ENCODE measurements at regions not wholly inside any gene's neighbourhood (a gene's known extent, or its start where the extent isn't known, plus 50 kb on each side); places are given as distances from the start of the nearest gene placed in this dataset.

DNA sequence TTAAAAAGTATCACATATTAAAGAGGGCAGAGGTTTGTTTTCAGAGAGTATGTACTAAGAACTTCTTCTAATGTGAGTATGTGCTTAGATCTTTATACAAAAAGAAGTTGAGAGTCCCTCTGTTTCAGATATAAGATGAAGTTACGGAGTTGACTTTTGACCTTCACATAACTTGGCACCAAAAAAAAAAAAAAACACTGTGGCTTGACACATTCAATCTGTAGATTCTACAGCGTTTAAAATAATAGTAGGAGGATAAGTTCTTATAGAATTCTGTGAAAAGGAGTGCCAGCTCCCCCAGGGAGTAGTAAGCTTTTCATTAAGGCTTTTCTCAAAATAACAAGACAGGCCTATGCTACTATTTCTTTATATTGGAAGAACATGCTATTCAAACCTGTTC is 105.4 kb upstream of the LRP1B start:
- H3K4me1 ChIP-seq (ENCODE audit: control insufficient read depth in 4 of 4, insufficient read depth in 4 of 4, low read length in 3 of 4): no peaks in the 10 kb centered on the region
- no peak for DNase-seq (ENCODE audit: low spot score)
- H3K27ac ChIP-seq (ENCODE audit: low read depth in 1 of 2, low read length in 2 of 2): no peak overlapping the region
- H3K27me3 ChIP-seq (ENCODE audit: control insufficient read depth in 4 of 4, insufficient read depth in 4 of 4, low read length in 3 of 4): no peaks in the 10 kb centered on the region
- TF ChIP-seq HNF4G (IDR thresholded peaks at IDR 0.05) (no peak), YY1 (IDR thresholded peaks at IDR 0.05) (no peak), TAF1 (conservative IDR thresholded peaks at IDR 0.05) (no peak), HNF4A (conservative IDR thresholded peaks at IDR 0.05) (no peak), FOXA1 (IDR thresholded peaks at IDR 0.05) (no peak), JUND (IDR thresholded peaks at IDR 0.05) (no peak), NR2F2 (IDR thresholded peaks at IDR 0.05) (no peak), RXRA (IDR thresholded peaks at IDR 0.05) (no peak), RAD21 (IDR thresholded peaks at IDR 0.05) (no peak), EGR1 (IDR thresholded peaks at IDR 0.05; ENCODE audit: low read depth in 2 of 2) (no peak)
- TF ChIP-seq, protein P1, sequence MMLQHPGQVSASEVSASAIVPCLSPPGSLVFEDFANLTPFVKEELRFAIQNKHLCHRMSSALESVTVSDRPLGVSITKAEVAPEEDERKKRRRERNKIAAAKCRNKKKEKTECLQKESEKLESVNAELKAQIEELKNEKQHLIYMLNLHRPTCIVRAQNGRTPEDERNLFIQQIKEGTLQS (IDR thresholded peaks at IDR 0.05): no peak
- TF ChIP-seq, protein P2, sequence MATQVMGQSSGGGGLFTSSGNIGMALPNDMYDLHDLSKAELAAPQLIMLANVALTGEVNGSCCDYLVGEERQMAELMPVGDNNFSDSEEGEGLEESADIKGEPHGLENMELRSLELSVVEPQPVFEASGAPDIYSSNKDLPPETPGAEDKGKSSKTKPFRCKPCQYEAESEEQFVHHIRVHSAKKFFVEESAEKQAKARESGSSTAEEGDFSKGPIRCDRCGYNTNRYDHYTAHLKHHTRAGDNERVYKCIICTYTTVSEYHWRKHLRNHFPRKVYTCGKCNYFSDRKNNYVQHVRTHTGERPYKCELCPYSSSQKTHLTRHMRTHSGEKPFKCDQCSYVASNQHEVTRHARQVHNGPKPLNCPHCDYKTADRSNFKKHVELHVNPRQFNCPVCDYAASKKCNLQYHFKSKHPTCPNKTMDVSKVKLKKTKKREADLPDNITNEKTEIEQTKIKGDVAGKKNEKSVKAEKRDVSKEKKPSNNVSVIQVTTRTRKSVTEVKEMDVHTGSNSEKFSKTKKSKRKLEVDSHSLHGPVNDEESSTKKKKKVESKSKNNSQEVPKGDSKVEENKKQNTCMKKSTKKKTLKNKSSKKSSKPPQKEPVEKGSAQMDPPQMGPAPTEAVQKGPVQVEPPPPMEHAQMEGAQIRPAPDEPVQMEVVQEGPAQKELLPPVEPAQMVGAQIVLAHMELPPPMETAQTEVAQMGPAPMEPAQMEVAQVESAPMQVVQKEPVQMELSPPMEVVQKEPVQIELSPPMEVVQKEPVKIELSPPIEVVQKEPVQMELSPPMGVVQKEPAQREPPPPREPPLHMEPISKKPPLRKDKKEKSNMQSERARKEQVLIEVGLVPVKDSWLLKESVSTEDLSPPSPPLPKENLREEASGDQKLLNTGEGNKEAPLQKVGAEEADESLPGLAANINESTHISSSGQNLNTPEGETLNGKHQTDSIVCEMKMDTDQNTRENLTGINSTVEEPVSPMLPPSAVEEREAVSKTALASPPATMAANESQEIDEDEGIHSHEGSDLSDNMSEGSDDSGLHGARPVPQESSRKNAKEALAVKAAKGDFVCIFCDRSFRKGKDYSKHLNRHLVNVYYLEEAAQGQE (IDR thresholded peaks at IDR 0.05): no peak
- TF ChIP-seq, protein P3, sequence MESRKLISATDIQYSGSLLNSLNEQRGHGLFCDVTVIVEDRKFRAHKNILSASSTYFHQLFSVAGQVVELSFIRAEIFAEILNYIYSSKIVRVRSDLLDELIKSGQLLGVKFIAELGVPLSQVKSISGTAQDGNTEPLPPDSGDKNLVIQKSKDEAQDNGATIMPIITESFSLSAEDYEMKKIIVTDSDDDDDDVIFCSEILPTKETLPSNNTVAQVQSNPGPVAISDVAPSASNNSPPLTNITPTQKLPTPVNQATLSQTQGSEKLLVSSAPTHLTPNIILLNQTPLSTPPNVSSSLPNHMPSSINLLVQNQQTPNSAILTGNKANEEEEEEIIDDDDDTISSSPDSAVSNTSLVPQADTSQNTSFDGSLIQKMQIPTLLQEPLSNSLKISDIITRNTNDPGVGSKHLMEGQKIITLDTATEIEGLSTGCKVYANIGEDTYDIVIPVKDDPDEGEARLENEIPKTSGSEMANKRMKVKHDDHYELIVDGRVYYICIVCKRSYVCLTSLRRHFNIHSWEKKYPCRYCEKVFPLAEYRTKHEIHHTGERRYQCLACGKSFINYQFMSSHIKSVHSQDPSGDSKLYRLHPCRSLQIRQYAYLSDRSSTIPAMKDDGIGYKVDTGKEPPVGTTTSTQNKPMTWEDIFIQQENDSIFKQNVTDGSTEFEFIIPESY (IDR thresholded peaks at IDR 0.05): no peak
- TF ChIP-seq, protein P4, sequence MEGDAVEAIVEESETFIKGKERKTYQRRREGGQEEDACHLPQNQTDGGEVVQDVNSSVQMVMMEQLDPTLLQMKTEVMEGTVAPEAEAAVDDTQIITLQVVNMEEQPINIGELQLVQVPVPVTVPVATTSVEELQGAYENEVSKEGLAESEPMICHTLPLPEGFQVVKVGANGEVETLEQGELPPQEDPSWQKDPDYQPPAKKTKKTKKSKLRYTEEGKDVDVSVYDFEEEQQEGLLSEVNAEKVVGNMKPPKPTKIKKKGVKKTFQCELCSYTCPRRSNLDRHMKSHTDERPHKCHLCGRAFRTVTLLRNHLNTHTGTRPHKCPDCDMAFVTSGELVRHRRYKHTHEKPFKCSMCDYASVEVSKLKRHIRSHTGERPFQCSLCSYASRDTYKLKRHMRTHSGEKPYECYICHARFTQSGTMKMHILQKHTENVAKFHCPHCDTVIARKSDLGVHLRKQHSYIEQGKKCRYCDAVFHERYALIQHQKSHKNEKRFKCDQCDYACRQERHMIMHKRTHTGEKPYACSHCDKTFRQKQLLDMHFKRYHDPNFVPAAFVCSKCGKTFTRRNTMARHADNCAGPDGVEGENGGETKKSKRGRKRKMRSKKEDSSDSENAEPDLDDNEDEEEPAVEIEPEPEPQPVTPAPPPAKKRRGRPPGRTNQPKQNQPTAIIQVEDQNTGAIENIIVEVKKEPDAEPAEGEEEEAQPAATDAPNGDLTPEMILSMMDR (IDR thresholded peaks at IDR 0.05; ENCODE audit: low read depth, low read length, missing input control): no peak
- H3K36me3 ChIP-seq (ENCODE audit: control insufficient read depth in 4 of 4, insufficient read depth in 3 of 4, low read depth in 1 of 4, low read length in 3 of 4): no peaks in the 10 kb centered on the region
- no peaks in the 10 kb centered on the region for H3K9me3 ChIP-seq (ENCODE audit: control insufficient read depth in 4 of 4, low read length in 3 of 4)
- H3K9ac ChIP-seq (ENCODE audit: low read depth in 1 of 2, low read length in 2 of 2): no peak overlapping the region
- WGBS: 60% methylated on average over 2 of the region's 2 CpGs
- no peak overlapping the region for H3K4me3 ChIP-seq (ENCODE audit: low read depth in 1 of 3, low read length in 3 of 3)

DNA sequence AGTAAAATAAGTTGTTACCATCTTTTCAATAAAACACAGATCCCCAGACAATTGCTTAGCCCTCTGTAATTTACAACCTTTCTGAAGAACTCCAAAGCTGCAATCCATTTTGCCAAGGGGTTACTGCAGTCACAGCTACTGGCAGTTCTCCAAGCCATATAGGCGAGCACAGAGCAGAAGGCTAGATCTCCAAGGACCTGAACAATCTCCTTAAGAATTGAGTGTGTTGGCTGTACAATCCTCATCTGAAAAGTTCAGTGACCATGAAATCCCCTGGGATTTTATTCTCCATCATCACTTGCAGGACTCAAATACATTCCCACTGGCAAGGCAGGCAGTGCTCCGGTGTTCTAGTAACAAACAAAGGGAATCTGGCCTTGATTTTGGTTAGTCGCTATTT is 103.9 kb upstream of the LRP1B start:
- no peak for DNase-seq (ENCODE audit: low spot score)
- Histone ChIP-seq H3K4me3 (ENCODE audit: low read depth in 1 of 3, low read length in 3 of 3) (no peak overlapping the region), H3K27ac (ENCODE audit: low read depth in 1 of 2, low read length in 2 of 2) (no peak overlapping the region), H3K9ac (ENCODE audit: low read depth in 1 of 2, low read length in 2 of 2) (no peak overlapping the region), H3K36me3 (ENCODE audit: control insufficient read depth in 4 of 4, insufficient read depth in 3 of 4, low read depth in 1 of 4, low read length in 3 of 4) (no peaks in the 10 kb centered on the region), H3K27me3 (ENCODE audit: control insufficient read depth in 4 of 4, insufficient read depth in 4 of 4, low read length in 3 of 4) (no peaks in the 10 kb centered on the region), H3K4me1 (ENCODE audit: control insufficient read depth in 4 of 4, insufficient read depth in 4 of 4, low read length in 3 of 4) (no peaks in the 10 kb centered on the region), H3K9me3 (ENCODE audit: control insufficient read depth in 4 of 4, low read length in 3 of 4) (no peaks in the 10 kb centered on the region)
- TF ChIP-seq RAD21 (IDR thresholded peaks at IDR 0.05) (no peak), JUND (IDR thresholded peaks at IDR 0.05) (no peak), EGR1 (IDR thresholded peaks at IDR 0.05; ENCODE audit: low read depth in 2 of 2) (no peak), FOXA2 (IDR thresholded peaks at IDR 0.05) (no peak), HNF4G (IDR thresholded peaks at IDR 0.05) (no peak), GABPA (IDR thresholded peaks at IDR 0.05 in 1 of 2, conservative IDR thresholded peaks at IDR 0.05 in 1 of 2) (no peak), SP1 (IDR thresholded peaks at IDR 0.05) (no peak), HNF4A (conservative IDR thresholded peaks at IDR 0.05) (no peak), YY1 (IDR thresholded peaks at IDR 0.05) (no peak)
- TF ChIP-seq, protein P2 (IDR thresholded peaks at IDR 0.05): no peak
- TF ChIP-seq, protein P1 (IDR thresholded peaks at IDR 0.05): no peak
- TF ChIP-seq, protein P4 (IDR thresholded peaks at IDR 0.05; ENCODE audit: low read depth, low read length, missing input control): no peak
- WGBS: 67% methylated on average over 3 of the region's 3 CpGs
